KOPT-K1 (cell line): ENCODE measurements at regions not wholly inside any gene's neighbourhood (a gene's known extent, or its start where the extent isn't known, plus 50 kb on each side); places are given as distances from the start of the nearest gene placed in this dataset.
"Not testable (repeated sequence)": the region's sequence is repeated elsewhere in the genome, so short reads cannot be mapped to it uniquely, and the experiment has no call there.

Source experiments
- H3K27ac ChIP-seq: fragments of 200-600 bp; sonication (generic); 2 replicates; pipeline ENCODE4 v1.5.1; 2016; ENCODE audit warnings: antibody characterized with exemption, mild to moderate bottlenecking, low read depth, low read length; ENCODE audit not compliant: poor library complexity, severe bottlenecking
- H3K36me3 ChIP-seq: fragments of 200-600 bp; sonication (generic); 2 replicates; pipeline ENCODE4 v1.5.1; 2017; ENCODE audit warnings: antibody characterized with exemption, mild to moderate bottlenecking, low read length, moderate library complexity; ENCODE audit not compliant: insufficient read depth
- H3K9me3 ChIP-seq: fragments of 200-600 bp; sonication (generic); 2 replicates; pipeline ENCODE4 v1.5.1; 2017; ENCODE audit warnings: antibody characterized with exemption, low read length, mild to moderate bottlenecking; ENCODE audit not compliant: insufficient read depth, poor library complexity, severe bottlenecking

DNA sequence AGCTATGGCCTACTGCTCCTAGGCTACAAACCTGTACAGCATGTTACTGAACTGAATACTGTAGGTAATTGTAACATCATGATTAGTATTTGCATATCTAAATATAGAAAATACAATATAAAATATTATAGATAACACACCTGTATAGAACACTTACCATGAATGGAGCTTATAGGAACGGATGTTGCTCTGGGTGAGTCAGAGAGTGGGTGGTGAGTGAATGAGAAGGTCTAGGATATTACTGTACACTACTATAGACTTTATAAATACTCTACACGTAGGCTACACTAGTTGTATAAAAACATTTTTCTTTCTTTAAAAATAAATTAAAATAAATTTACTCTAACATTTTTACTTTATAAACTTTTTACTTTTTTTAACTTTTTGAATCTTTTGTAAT is 224.0 kb upstream of the CBLB start:
- Histone ChIP-seq H3K9me3 (no peaks in the 10 kb centered on the region), H3K36me3 (no peaks in the 10 kb centered on the region), H3K27ac (no peak overlapping the region)

DNA sequence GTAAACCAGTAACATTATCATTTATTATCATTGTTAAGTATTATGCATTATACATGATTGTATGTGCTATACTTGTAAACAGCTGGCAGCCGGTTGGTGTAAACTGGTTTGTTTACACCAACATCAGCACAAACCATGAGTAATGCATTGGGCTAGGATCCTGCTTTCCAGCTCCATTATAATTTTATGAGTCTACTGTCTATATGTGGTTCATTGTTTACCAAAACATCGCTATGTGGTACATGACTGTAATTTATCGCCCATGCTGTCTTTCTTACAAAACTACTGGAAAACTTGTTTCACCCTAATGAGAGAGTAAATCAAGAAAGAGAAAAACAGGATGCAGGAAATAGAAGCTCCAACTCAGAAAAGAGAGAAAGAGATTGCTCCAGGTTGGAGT is 224.8 kb upstream of the CBLB start:
- Histone ChIP-seq H3K27ac (no peak overlapping the region), H3K9me3 (no peaks in the 10 kb centered on the region), H3K36me3 (no peaks in the 10 kb centered on the region)

DNA sequence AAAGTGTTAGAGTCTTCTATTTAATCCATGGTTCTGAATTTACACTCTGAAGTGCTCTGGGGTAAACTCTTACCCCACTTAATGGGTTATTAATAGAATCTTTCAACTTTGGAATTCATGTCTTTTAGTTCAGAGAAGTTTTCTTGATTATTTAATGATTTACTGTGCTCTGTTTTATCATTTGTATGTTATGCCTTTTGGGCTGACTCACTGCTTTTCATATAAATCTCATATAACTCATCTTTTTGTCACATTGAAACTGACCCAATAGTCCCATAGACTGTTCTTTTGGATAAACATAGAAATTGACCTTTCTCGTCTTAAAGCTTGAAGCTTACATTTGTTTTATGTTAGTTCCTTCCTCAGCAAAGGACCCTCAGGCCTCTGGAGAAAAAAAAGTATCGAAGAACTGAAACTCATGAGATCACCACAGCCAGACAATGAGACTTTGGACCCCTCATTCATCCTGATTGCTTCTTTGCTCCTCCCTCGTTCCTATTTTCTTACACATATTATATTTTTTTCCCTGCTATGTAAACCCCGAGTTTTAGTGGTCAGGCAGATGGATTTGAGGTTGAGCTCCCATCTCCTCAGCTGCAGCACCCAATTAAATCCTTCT is 229.1 kb upstream of the CBLB start:
- Histone ChIP-seq H3K9me3 (no peaks in the 10 kb centered on the region), H3K36me3 (no peaks in the 10 kb centered on the region), H3K27ac (no peak overlapping the region)

DNA sequence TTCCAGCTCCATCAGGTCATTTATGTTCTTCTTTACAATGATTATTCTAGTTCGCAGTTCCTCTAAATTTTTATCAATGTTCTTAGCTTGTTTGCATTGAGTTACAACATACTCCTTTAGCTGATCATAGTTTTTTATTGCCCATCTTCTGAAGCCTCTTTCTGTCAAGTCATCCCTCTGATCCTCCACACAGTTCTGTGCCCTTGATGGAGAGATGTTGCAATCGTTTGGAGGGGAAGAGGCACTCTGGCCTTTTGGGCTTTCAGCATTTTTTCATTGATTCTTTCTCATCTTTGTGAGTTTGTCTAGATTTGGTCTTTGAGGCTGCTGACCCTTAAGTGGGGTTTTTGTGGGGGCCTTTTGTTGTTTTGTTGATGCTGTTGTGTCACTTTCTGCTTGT is 234.6 kb upstream of the CBLB start:
- H3K9me3 ChIP-seq, result no peaks in the 10 kb centered on the region
- H3K27ac ChIP-seq, result no peak overlapping the region
- H3K36me3 ChIP-seq, result no peaks in the 10 kb centered on the region

DNA sequence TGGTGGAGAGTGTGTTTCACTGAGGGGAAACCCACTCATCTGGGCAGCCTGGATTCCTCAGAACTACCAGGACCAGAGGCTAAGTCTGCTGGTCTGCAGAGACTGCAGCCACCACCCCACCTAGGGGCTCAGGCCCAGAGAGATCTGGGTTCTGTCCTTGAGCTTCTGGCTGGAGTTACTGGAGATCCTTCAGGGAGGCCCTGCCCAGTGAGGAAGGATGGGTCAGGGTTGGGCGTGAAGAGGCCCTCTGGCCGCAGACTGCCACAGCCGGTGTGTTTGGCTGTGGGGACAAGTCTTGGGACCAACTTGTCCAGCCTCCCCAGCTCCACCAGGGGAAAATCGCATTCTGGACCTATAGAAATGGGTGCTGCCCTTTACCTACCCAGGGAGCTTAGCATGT is 235.3 kb upstream of the CBLB start:
- Histone ChIP-seq H3K27ac (no peak overlapping the region), H3K36me3 (no peaks in the 10 kb centered on the region), H3K9me3 (no peaks in the 10 kb centered on the region)

DNA sequence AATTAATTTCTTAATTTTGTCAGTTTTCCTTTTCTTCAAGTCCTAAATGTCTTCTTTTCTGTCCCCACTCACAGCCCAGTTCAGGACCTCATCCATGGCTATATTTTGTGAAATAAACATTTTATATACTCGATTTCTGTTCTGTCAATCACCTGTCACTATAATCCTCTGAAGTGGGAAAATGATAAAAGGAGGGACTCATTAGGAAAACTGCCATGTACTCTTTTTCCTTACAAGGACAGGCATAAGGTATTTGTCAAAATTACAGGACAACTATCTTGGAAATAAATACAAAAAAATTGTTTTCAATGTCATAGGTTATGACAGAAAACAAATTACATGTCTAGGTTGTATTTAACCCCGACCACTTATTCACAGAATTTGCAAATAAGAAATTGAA is 240.1 kb upstream of the CBLB start:
- no peaks in the 10 kb centered on the region for H3K36me3 ChIP-seq
- no peaks in the 10 kb centered on the region for H3K9me3 ChIP-seq
- no peak overlapping the region for H3K27ac ChIP-seq

DNA sequence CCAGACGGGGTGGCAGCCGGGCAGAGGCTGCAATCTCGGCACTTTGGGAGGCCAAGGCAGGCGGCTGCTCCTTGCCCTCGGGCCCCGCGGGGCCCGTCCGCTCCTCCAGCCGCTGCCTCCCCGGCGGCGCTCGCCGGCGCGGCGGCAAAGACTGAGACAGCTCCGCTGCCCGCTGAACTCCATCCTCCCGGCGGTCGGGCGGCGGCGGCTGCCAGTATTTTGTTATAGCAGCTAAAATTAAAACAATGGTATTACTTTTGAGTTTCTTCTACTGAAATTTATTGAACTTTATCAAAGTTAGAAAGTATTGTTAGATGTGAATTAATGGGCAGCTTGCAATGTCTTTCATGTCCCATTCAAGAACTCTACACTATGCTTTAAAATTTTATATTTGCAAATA is 243.7 kb upstream of the CBLB start:
- H3K36me3 ChIP-seq, H3K9me3 ChIP-seq, H3K27ac ChIP-seq: not testable (repeated sequence)

DNA sequence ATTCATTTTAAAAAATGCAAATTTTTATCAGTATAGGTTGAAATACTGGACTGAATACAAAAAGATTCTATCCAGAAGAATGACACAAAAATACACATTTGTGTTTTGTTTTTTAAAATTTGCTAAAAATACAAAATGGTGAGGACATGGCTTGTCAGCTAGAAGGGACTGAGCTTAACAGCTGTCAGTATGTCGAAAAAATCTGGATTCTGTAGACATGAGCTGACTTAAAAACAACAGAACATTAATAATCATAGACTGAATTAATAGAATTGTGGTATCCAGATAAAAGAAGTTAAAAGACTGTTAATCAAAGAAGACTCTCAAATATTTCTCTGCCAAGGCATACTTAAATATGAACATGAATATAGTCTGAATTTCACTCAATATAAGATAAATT is 244.9 kb upstream of the CBLB start:
- H3K36me3 ChIP-seq, result no peaks in the 10 kb centered on the region
- H3K27ac ChIP-seq, result no peak overlapping the region
- no peaks in the 10 kb centered on the region for H3K9me3 ChIP-seq

DNA sequence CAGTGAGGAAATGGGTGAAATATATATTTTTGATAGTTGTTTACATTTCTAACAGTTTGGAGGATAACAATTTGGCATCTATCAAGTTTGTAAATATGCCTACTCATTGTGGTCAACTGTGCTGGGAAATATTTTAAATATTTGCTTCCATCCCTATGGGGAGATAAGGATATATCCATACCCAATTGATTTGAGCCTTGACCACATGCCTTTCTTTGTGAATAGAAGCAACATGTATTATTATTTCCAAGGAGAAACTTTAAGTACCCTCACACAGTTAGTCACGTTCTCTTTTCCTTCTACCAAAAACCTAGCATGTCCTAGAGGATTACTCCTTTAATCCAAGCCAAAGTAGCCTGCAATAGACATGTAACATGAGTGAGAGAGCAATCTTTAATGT is 245.4 kb upstream of the CBLB start:
- Histone ChIP-seq H3K36me3 (no peaks in the 10 kb centered on the region), H3K9me3 (no peaks in the 10 kb centered on the region), H3K27ac (no peak overlapping the region)

DNA sequence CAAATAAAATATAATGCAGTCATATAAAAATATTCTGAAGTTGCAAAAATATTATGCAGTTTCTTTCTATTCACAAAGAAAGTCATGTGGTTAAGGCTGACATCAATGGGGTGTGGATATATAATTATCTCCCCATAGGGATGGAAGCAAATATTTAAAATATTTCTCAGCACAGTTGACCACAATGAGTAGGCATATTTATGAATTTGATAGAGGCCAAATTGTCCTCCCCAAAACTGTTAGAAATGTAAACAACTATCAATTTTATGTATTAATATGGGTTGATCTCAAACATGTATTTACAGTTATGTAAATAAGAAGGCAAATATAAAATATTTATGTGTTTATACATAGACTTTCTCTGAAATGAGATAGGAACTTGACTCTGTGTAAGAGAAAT is 246.0 kb upstream of the CBLB start:
- Histone ChIP-seq H3K9me3 (no peaks in the 10 kb centered on the region), H3K36me3 (no peaks in the 10 kb centered on the region), H3K27ac (no peak overlapping the region)

DNA sequence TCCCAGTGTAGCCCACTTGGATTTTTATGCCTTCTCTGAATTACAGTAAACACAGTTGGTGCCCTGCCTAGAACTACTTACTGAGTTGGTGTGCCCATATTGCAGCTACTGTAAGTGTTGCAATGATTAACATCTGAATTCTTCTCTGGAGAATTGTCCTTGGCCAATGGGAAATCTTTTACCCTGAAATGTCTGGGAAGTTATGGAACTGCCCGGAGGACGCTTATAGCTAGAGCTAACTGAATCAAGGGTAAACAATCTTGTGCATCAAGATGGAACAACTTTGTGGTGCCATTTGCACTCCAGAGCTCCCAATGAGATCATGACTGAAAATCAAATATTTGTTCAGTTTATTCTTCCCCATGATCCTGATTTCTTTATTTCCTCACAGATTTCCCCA is 246.7 kb upstream of the CBLB start:
- Histone ChIP-seq H3K27ac (no peak overlapping the region), H3K36me3 (no peaks in the 10 kb centered on the region), H3K9me3 (no peaks in the 10 kb centered on the region)

DNA sequence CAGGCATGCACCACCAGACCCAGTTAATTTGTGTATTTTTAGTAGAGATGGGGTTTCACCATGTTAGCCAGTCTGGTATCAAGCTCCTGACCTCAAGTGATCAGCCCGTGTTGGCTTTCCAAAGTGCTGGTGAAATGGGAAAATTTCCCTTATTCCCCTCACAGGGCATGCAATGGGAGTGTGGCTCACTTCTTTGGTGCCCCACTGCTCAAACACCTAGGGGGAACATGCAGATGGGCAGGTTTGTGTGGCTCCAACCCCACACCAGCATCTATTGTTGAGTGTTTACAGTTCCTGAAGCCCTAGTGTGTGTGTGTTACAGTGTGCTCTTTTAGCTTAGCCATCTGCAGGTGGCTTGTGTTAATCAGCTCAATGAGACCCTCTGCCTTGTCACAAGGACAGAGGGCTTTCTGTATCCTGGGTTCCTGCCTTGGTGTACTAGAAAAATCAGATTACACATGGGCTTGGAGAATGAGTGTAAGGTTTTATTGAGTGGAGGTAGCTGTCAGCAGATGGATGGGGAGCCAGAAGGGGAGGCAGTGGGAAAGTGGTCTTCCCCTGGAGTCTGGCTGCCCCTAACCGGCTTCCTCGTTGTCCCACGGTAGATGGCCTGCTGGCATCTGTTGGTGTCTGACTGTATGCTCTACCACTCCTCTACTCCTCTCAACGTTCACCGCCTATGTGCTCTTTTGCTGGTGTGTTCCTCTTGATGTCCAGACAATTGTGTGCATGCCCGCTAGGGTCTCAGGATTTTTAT is 248.1 kb upstream of the CBLB start:
- Histone ChIP-seq H3K27ac (no peak overlapping the region), H3K36me3 (no peaks in the 10 kb centered on the region), H3K9me3 (no peaks in the 10 kb centered on the region)

DNA sequence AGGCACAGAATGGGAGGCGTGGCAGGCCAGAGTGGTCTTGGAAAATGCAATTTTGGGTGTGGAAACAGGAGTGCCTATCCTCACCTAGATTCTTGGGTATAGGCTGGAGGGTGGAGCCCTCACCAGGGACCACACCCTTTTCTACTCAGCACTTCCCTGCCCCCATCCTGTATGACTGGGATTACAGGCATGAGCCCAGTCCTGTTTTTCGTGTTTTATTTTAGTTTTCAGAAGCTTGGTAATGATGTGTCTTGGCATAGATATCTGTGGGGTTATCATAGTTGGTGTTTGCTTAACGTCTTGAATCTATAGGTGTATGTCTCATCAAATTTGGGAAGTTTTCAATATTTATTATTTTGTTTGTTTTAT is 248.7 kb upstream of the CBLB start:
- Histone ChIP-seq H3K36me3 (no peaks in the 10 kb centered on the region), H3K27ac (no peak overlapping the region), H3K9me3 (no peaks in the 10 kb centered on the region)

DNA sequence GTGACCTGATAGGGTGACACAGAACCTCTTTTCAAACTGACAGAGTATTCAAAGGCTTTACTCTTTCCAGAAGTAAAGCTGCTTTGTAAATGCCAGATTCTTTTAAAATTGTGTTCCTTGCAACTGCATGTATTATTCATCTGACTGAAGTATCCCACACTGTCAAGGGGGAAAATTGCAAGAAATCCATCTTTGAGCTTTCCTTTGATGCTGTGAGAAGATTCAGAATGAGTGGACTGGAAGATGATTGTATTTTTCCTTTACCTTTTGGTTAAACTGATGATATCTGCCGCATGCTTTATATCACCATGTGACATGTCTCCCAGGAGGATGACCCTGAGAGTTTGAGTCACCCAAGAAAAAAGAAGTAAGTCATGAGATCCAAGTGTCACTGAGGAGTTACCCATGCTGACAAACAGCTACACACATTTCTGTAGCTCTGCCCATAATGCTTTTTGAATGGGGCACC is 250.8 kb upstream of the CBLB start:
- Histone ChIP-seq H3K27ac (no peak overlapping the region), H3K9me3 (no peaks in the 10 kb centered on the region), H3K36me3 (no peaks in the 10 kb centered on the region)

DNA sequence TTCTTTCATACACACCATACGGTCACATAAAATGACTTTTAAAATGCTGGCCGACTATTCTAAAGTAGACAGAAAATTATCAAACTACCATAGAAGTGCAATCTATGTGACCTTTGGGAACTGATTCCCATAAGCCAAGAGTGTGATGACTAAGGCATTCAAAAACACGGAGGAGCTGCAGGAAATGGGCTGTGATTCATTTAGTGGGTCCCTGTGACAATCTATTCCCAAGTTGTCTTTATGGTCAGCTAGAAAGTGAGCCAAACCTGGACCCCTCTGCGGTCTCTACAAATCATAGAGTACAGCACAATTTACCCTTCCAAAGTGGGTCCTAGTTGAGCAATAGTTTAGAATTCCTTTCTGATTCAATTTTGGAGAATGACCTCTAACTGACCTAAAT is 251.5 kb upstream of the CBLB start:
- H3K27ac ChIP-seq, result no peak overlapping the region
- H3K9me3 ChIP-seq, result no peaks in the 10 kb centered on the region
- H3K36me3 ChIP-seq, result no peaks in the 10 kb centered on the region
